AG08395 (cell line): ENCODE measurements at regions not wholly inside any gene's neighbourhood (a gene's known extent, or its start where the extent isn't known, plus 50 kb on each side); places are given as distances from the start of the nearest gene placed in this dataset.

ENCODE experiments used
- DNase-seq: peaks from one replicate; pipeline ENCODE4 v3.0.0; 2012; ENCODE audit warnings: mixed read lengths, low spot score

- DNase-seq, result no peak
Observed at GRCh38 chr5:35364350-35364749, 134.1 kb upstream of the PRLR start.

- DNase-seq, result no peak
Observed at GRCh38 chr5:35363387-35363965, 133.2 kb upstream of the PRLR start.

GRCh38 chr5:35362772-35363171 lies 132.5 kb upstream of the PRLR start:
- no peak for DNase-seq

- DNase-seq, result no peak
Observed at GRCh38 chr5:35360671-35361070, 130.4 kb upstream of the PRLR start.

GRCh38 chr5:35359859-35360258 lies 129.6 kb upstream of the PRLR start:
- DNase-seq, result no peak

- DNase-seq, result no peak
Observed at GRCh38 chr5:35357973-35358372, 127.7 kb upstream of the PRLR start.

- DNase-seq, result no peak
Observed at GRCh38 chr5:35356725-35357124, 126.4 kb upstream of the PRLR start.

GRCh38 chr5:35354751-35355150 lies 124.5 kb upstream of the PRLR start:
- DNase-seq, result peak; percentile 84

GRCh38 chr5:35345222-35345621 lies 114.9 kb upstream of the PRLR start:
- no peak for DNase-seq

- DNase-seq, result peak; percentile 13
Observed at GRCh38 chr5:35342664-35343063, 112.4 kb upstream of the PRLR start.

- no peak for DNase-seq
Observed at GRCh38 chr5:35341189-35341588, 110.9 kb upstream of the PRLR start.

- no peak for DNase-seq
Observed at GRCh38 chr5:35339616-35340100, 109.4 kb upstream of the PRLR start.

GRCh38 chr5:35339006-35339405 lies 108.7 kb upstream of the PRLR start:
- no peak for DNase-seq

GRCh38 chr5:35338157-35338453 lies 107.8 kb upstream of the PRLR start:
- DNase-seq, result no peak

GRCh38 chr5:35337340-35338156 lies 107.3 kb upstream of the PRLR start:
- no peak for DNase-seq

GRCh38 chr5:35336230-35336629 lies 105.9 kb upstream of the PRLR start:
- DNase-seq, result no peak

- DNase-seq, result no peak
Observed at GRCh38 chr5:35335752-35336151, 105.5 kb upstream of the PRLR start.

- no peak for DNase-seq
Observed at GRCh38 chr5:35333366-35333765, 103.1 kb upstream of the PRLR start.

- peak; percentile 26 for DNase-seq
Observed at GRCh38 chr5:35331956-35332950, 102.0 kb upstream of the PRLR start.

GRCh38 chr5:35325836-35326235 lies 95.5 kb upstream of the PRLR start:
- no peak for DNase-seq

- no peak for DNase-seq
Observed at GRCh38 chr5:35324679-35325078, 94.4 kb upstream of the PRLR start.

GRCh38 chr5:35324201-35324600 lies 93.9 kb upstream of the PRLR start:
- no peak for DNase-seq

GRCh38 chr5:35320029-35320428 lies 89.7 kb upstream of the PRLR start:
- no peak for DNase-seq
